MM.1S (cell line): ENCODE measurements at regions not wholly inside any gene's neighbourhood (a gene's known extent, or its start where the extent isn't known, plus 50 kb on each side); places are given as distances from the start of the nearest gene placed in this dataset.
"Not testable (repeated sequence)": the region's sequence is repeated elsewhere in the genome, so short reads cannot be mapped to it uniquely, and the experiment has no call there.

Experiments used
- CTCF ChIP-seq: fragments of 300-600 bp; sonication (generic); IDR thresholded peaks from 2 replicates; pipeline ENCODE4 v1.5.1; 2016; ENCODE audit warnings: antibody characterized with exemption, low read length, mixed read lengths
- EZH2 ChIP-seq: fragments of 300-600 bp; sonication (generic); optimal IDR thresholded peaks from 2 replicates; pipeline ENCODE3; 2017; ENCODE audit warnings: low read depth, mild to moderate bottlenecking, antibody characterized with exemption, low read length, mixed read lengths
- EZH2phosphoT487 ChIP-seq: fragments of 300-600 bp; sonication (generic); IDR thresholded peaks from 2 replicates; pipeline ENCODE4 v1.6.1; 2018; ENCODE audit warnings: antibody characterized with exemption, low read length

DNA sequence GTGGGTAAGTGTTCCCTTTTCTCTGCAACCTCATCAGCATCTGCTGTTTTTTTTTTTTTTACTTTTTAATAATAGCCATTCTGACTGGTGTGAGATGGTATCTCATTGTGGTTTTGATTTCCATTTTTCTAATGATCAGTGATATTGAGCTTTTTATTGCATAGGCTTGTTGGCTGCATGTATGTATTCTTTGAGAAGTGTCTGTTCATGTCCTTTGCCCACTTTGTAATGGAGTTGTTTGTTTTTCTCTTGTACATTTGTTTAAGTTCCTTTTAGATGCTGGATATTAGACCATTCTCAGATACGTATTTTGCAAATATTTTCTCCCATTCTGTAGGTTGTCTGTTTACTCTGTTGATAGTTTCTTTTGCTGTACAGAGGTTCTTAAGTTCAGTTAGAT, 134.6 kb downstream of the NAA11 start:
- TF ChIP-seq CTCF, EZH2phosphoT487, EZH2: not testable (repeated sequence)
